ENCODE measurements at regions not wholly inside any gene's neighbourhood (a gene's known extent, or its start where the extent isn't known, plus 50 kb on each side); places are given as distances from the start of the nearest gene placed in this dataset.

GRCh38 chr11:115792903-115793302, 288.7 kb upstream of the CADM1 start:
- no peaks in the 10 kb centered on the region for H3F3A ChIP-seq (replicated peaks; ENCODE audit: low read depth)
- no peak overlapping the region for H3K4me3 ChIP-seq
- TF ChIP-seq NANOG (IDR thresholded peaks at IDR 0.05; ENCODE audit: borderline replicate concordance) (no peak), EZH2phosphoT487 (IDR thresholded peaks at IDR 0.05; ENCODE audit: unreplicated experiment) (no peak), POLR2AphosphoS5 (IDR thresholded peaks at IDR 0.05; ENCODE audit: low read depth) (no peak), ETS1 (IDR thresholded peaks at IDR 0.05) (no peak), JUNB (IDR thresholded peaks at IDR 0.05; ENCODE audit: unreplicated experiment) (no peak), CTCF (conservative IDR thresholded peaks at IDR 0.05; ENCODE audit: low read depth in 2 of 2) (no peak), ZNF331 (CRISPR knock-in tag; IDR thresholded peaks at IDR 0.05; ENCODE audit: low read depth) (no peak), STAT1 (IDR thresholded peaks at IDR 0.05; ENCODE audit: unreplicated experiment) (no peak), REST (IDR thresholded peaks at IDR 0.05; ENCODE audit: unreplicated experiment) (no peak), EZH2 (IDR thresholded peaks at IDR 0.05; ENCODE audit: low read depth, unreplicated experiment) (no peak), ZNF114 (CRISPR knock-in tag; IDR thresholded peaks at IDR 0.05) (no peak)
- TF ChIP-seq, protein P1, sequence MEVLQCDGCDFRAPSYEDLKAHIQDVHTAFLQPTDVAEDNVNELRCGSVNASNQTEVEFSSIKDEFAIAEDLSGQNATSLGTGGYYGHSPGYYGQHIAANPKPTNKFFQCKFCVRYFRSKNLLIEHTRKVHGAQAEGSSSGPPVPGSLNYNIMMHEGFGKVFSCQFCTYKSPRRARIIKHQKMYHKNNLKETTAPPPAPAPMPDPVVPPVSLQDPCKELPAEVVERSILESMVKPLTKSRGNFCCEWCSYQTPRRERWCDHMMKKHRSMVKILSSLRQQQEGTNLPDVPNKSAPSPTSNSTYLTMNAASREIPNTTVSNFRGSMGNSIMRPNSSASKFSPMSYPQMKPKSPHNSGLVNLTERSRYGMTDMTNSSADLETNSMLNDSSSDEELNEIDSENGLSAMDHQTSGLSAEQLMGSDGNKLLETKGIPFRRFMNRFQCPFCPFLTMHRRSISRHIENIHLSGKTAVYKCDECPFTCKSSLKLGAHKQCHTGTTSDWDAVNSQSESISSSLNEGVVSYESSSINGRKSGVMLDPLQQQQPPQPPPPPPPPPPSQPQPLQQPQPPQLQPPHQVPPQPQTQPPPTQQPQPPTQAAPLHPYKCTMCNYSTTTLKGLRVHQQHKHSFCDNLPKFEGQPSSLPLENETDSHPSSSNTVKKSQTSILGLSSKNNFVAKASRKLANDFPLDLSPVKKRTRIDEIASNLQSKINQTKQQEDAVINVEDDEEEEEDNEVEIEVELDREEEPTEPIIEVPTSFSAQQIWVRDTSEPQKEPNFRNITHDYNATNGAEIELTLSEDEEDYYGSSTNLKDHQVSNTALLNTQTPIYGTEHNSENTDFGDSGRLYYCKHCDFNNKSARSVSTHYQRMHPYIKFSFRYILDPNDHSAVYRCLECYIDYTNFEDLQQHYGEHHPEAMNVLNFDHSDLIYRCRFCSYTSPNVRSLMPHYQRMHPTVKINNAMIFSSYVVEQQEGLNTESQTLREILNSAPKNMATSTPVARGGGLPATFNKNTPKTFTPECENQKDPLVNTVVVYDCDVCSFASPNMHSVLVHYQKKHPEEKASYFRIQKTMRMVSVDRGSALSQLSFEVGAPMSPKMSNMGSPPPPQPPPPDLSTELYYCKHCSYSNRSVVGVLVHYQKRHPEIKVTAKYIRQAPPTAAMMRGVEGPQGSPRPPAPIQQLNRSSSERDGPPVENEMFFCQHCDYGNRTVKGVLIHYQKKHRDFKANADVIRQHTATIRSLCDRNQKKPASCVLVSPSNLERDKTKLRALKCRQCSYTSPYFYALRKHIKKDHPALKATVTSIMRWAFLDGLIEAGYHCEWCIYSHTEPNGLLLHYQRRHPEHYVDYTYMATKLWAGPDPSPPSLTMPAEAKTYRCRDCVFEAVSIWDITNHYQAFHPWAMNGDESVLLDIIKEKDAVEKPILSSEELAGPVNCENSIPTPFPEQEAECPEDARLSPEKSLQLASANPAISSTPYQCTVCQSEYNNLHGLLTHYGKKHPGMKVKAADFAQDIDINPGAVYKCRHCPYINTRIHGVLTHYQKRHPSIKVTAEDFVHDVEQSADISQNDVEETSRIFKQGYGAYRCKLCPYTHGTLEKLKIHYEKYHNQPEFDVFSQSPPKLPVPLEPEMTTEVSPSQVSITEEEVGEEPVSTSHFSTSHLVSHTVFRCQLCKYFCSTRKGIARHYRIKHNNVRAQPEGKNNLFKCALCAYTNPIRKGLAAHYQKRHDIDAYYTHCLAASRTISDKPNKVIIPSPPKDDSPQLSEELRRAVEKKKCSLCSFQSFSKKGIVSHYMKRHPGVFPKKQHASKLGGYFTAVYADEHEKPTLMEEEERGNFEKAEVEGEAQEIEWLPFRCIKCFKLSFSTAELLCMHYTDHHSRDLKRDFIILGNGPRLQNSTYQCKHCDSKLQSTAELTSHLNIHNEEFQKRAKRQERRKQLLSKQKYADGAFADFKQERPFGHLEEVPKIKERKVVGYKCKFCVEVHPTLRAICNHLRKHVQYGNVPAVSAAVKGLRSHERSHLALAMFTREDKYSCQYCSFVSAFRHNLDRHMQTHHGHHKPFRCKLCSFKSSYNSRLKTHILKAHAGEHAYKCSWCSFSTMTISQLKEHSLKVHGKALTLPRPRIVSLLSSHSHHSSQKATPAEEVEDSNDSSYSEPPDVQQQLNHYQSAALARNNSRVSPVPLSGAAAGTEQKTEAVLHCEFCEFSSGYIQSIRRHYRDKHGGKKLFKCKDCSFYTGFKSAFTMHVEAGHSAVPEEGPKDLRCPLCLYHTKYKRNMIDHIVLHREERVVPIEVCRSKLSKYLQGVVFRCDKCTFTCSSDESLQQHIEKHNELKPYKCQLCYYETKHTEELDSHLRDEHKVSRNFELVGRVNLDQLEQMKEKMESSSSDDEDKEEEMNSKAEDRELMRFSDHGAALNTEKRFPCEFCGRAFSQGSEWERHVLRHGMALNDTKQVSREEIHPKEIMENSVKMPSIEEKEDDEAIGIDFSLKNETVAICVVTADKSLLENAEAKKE (CRISPR knock-in tag; IDR thresholded peaks at IDR 0.05) = no peak
- peaks cover 18% of the 10 kb centered on the region for H3K9me2 ChIP-seq (ENCODE audit: insufficient read depth)
- H3K79me2 ChIP-seq (replicated peaks; ENCODE audit: insufficient read depth) = no peaks in the 10 kb centered on the region
- no peaks in the 10 kb centered on the region for H3K4me1 Mint-ChIP-seq
- H3K27me3 Mint-ChIP-seq (ENCODE audit: insufficient read depth, low read depth, poor library complexity) = peaks cover 1% of the 10 kb centered on the region
- H3K36me3 Mint-ChIP-seq (ENCODE audit: low read depth) = no peaks in the 10 kb centered on the region
- no peak overlapping the region for H3K4me2 ChIP-seq
- H3K27ac ChIP-seq (ENCODE audit: low read depth) = no peak overlapping the region
- no peaks in the 10 kb centered on the region for H3K27me3 ChIP-seq (ENCODE audit: insufficient read depth)
- ATAC-seq (no peak), DNase-seq (ENCODE audit: low spot score) (no peak)
- no peak overlapping the region for H3K27ac Mint-ChIP-seq
- H3K4me3 Mint-ChIP-seq = no peak overlapping the region
- no peaks in the 10 kb centered on the region; the same call in 1 of the 2 replicates for H3K4me1 ChIP-seq (ENCODE audit: insufficient read depth)
- H3K36me3 ChIP-seq (ENCODE audit: insufficient read depth) = no peaks in the 10 kb centered on the region
- H2AFZ ChIP-seq = no peak overlapping the region
- H3K9me3 Mint-ChIP-seq = no peaks in the 10 kb centered on the region
- no peaks in the 10 kb centered on the region for H4K20me1 ChIP-seq (replicated peaks; ENCODE audit: insufficient read depth)
